SU-DHL-6 (cell line): ENCODE measurements at regions not wholly inside any gene's neighbourhood (a gene's known extent, or its start where the extent isn't known, plus 50 kb on each side); places are given as distances from the start of the nearest gene placed in this dataset.

ENCODE experiments used
- H2AFZ ChIP-seq: fragments of 200-600 bp; sonication (generic); 2 replicates; pipeline ENCODE4 v1.6.1; 2014; ENCODE audit warnings: low read depth, mild to moderate bottlenecking, moderate library complexity, mixed read lengths, antibody characterized with exemption, low read length; ENCODE audit not compliant: severe bottlenecking
- H3F3A ChIP-seq: fragments of 200-600 bp; shearing (Covaris generic); 2 replicates; pipeline ENCODE4 v1.6.0; 2016; ENCODE audit warnings: antibody characterized with exemption, mild to moderate bottlenecking; ENCODE audit not compliant: insufficient read depth
- H3K27ac ChIP-seq: fragments of 200-600 bp; sonication (generic); 2 replicates; pipeline ENCODE4 v1.5.1; 2016; ENCODE audit warnings: low read depth, mild to moderate bottlenecking, low read length, moderate library complexity, mixed read lengths
- H3K27me3 ChIP-seq: fragments of 200-600 bp; sonication (generic), shearing (Covaris generic); 2 replicates; pipeline ENCODE4 v1.6.0; 2014; ENCODE audit warnings: mild to moderate bottlenecking, low read length
- H3K36me3 ChIP-seq: fragments of 200-600 bp; sonication (generic); 2 replicates; pipeline ENCODE4 v1.6.1; 2014; ENCODE audit warnings: mild to moderate bottlenecking, low read length, mixed read lengths
- H3K4me2 ChIP-seq: fragments of 300-600, 200-600 bp; shearing (Covaris generic), sonication (generic); 2 replicates; pipeline ENCODE4 v1.6.0; 2014; ENCODE audit warnings: low read length, low read depth, mild to moderate bottlenecking; ENCODE audit not compliant: poor library complexity, severe bottlenecking
- H3K4me3 ChIP-seq: fragments of 200-600 bp; sonication (generic); 2 replicates; pipeline ENCODE4 v1.5.1; 2014; ENCODE audit warnings: antibody characterized with exemption, low read length, mild to moderate bottlenecking, mixed read lengths; ENCODE audit not compliant: insufficient read depth, poor library complexity, severe bottlenecking
- H3K79me2 ChIP-seq: fragments of 200-600 bp; sonication (generic); 2 replicates; pipeline ENCODE4 v1.6.1; 2014; ENCODE audit warnings: mild to moderate bottlenecking, low read length, moderate library complexity; ENCODE audit not compliant: insufficient read depth
- H3K9ac ChIP-seq: fragments of 200-600 bp; sonication (generic); 2 replicates; pipeline ENCODE4 v1.7.0; 2014; ENCODE audit warnings: mild to moderate bottlenecking, low read length
- H3K9me2 ChIP-seq: fragments of 200-600 bp; sonication (generic); replicated peaks from 2 replicates; pipeline ENCODE4 v1.6.1; 2014; ENCODE audit warnings: low read length; ENCODE audit not compliant: insufficient read depth
- H3K9me3 ChIP-seq: fragments of 200-600 bp; sonication (generic); 2 replicates; pipeline ENCODE4 v1.6.1; 2014; ENCODE audit warnings: low read length, mixed read lengths; ENCODE audit not compliant: insufficient read depth
- H4K20me1 ChIP-seq: fragments of 200-600 bp; sonication (generic); 2 replicates; pipeline ENCODE4 v1.6.1; 2014; ENCODE audit warnings: low read depth, mild to moderate bottlenecking, antibody characterized with exemption, low read length, moderate library complexity, mixed read lengths
- CTCF ChIP-seq: fragments of 200-600 bp; sonication (generic); IDR thresholded peaks from one replicate; pipeline ENCODE4 v1.5.1; 2017; ENCODE audit warnings: antibody characterized with exemption, mild to moderate bottlenecking, low read length, moderate library complexity; ENCODE audit not compliant: insufficient read depth, poor library complexity, severe bottlenecking
- EZH2phosphoT487 ChIP-seq: fragments of 200-600 bp; sonication (generic), shearing (Covaris generic); conservative IDR thresholded peaks from 2 replicates; pipeline ENCODE4 v1.6.1; 2018; ENCODE audit warnings: mild to moderate bottlenecking, antibody characterized with exemption, low read length, moderate library complexity, mixed read lengths

DNA sequence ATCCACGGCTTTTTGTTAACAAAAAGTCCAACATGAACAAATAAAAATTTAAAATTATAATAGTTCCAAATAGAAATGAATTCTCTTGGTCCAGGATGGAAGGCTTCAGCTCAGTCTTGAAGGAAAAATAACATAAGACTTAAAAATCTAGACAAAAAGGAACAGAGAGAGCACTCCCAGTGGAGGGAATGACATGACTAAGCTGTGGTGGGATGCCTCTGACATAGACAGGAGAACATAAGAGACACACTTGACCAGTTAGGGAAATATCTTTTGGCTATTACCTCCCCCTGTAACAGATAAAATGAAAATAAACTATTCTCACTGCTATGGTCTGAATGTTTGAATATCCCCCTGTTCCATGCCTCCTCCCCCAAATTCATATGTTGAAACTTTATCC, 106.8 kb downstream of the BBS10 start:
- no peaks in the 10 kb centered on the region for H3K9me2 ChIP-seq
- no peak for TF ChIP-seq CTCF
- H2AFZ ChIP-seq: no peak overlapping the region
- H3K27me3 ChIP-seq: no peaks in the 10 kb centered on the region
- no peak overlapping the region for H3K4me2 ChIP-seq
- no peaks in the 10 kb centered on the region for H3K36me3 ChIP-seq
- H4K20me1 ChIP-seq: no peaks in the 10 kb centered on the region
- H3K79me2 ChIP-seq: no peaks in the 10 kb centered on the region
- no peaks in the 10 kb centered on the region for H3F3A ChIP-seq
- H3K27ac ChIP-seq: no peak overlapping the region
- no peak overlapping the region for H3K4me3 ChIP-seq
- no peaks in the 10 kb centered on the region for H3K9me3 ChIP-seq
- H3K9ac ChIP-seq: no peak overlapping the region

DNA sequence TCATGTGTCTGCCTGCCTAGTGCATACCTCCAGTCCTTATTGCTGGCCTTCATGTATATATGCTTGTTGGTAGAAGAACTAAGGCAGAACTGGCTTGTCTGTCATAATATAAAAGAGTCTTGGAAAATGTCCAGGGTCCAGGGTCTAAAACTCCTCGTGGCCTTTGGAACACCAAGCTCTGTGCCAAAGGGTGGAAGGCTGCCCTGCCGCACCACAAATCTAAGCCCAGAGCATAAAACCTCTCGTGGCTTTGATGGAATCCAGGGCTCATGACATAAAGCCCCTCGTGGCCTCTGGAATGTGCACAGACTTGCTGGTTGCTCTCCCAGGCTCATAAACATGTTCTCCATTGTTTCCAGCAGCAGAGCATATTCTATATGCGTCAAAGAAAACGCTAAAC, 107.9 kb downstream of the BBS10 start:
- H3K79me2 ChIP-seq: no peaks in the 10 kb centered on the region
- no peaks in the 10 kb centered on the region for H3K9me2 ChIP-seq
- no peak overlapping the region for H3K4me2 ChIP-seq
- H3K4me3 ChIP-seq: no peak overlapping the region
- no peaks in the 10 kb centered on the region for H3F3A ChIP-seq
- H3K27me3 ChIP-seq: no peaks in the 10 kb centered on the region
- no peaks in the 10 kb centered on the region for H4K20me1 ChIP-seq
- no peak overlapping the region for H3K9ac ChIP-seq
- no peak overlapping the region for H3K27ac ChIP-seq
- TF ChIP-seq EZH2phosphoT487 (no peak), CTCF (no peak)
- H3K9me3 ChIP-seq: no peaks in the 10 kb centered on the region
- no peak overlapping the region for H2AFZ ChIP-seq
- no peaks in the 10 kb centered on the region for H3K36me3 ChIP-seq

GRCh38 chr12:76238688-76239087, 109.5 kb downstream of the BBS10 start:
- Histone ChIP-seq H3K36me3 (no peaks in the 10 kb centered on the region), H3K9ac (no peak overlapping the region), H3K27me3 (no peaks in the 10 kb centered on the region), H3K4me3 (no peak overlapping the region), H2AFZ (no peak overlapping the region), H3K9me2 (no peaks in the 10 kb centered on the region), H3F3A (no peaks in the 10 kb centered on the region), H3K27ac (no peak overlapping the region), H3K9me3 (no peaks in the 10 kb centered on the region), H3K4me2 (no peak overlapping the region), H3K79me2 (no peaks in the 10 kb centered on the region), H4K20me1 (no peaks in the 10 kb centered on the region)
- no peak for TF ChIP-seq EZH2phosphoT487
- TF ChIP-seq CTCF: no peak
